NCI-H128 (cell line): ENCODE measurements at regions not wholly inside any gene's neighbourhood (a gene's known extent, or its start where the extent isn't known, plus 50 kb on each side); places are given as distances from the start of the nearest gene placed in this dataset.

Source experiments
- DNase-seq: peaks from one replicate; lab custom pipeline; 2025; ENCODE audit not compliant: unreplicated experiment; lab: John Stamatoyannopoulos, UW

GRCh38 chr16:9296271-9296590, 204.8 kb downstream of the HAPSTR1 start:
- no peak for DNase-seq

- no peak for DNase-seq
These were observed 206.1 kb downstream of the HAPSTR1 start for GRCh38 chr16:9297437-9298113.

GRCh38 chr16:9300252-9300651, 208.8 kb downstream of the HAPSTR1 start:
- no peak for DNase-seq

- DNase-seq, result no peak
These were observed 210.6 kb downstream of the HAPSTR1 start for GRCh38 chr16:9302072-9302471.

GRCh38 chr16:9306753-9307152, 215.3 kb downstream of the HAPSTR1 start:
- DNase-seq, result no peak

GRCh38 chr16:9307446-9307845, 216.0 kb downstream of the HAPSTR1 start:
- DNase-seq, result no peak

- DNase-seq, result no peak
These were observed 216.9 kb downstream of the HAPSTR1 start for GRCh38 chr16:9308356-9308801.

GRCh38 chr16:9308850-9309249, 217.4 kb downstream of the HAPSTR1 start:
- no peak for DNase-seq

- no peak for DNase-seq
These were observed 218.4 kb downstream of the HAPSTR1 start for GRCh38 chr16:9309844-9310243.

- DNase-seq, result no peak
These were observed 220.0 kb downstream of the HAPSTR1 start for GRCh38 chr16:9311303-9311954.

- no peak for DNase-seq
These were observed 224.6 kb downstream of the HAPSTR1 start for GRCh38 chr16:9316008-9316407.

- no peak for DNase-seq
These were observed 225.2 kb downstream of the HAPSTR1 start for GRCh38 chr16:9316615-9317014.

GRCh38 chr16:9318764-9319163, 227.3 kb downstream of the HAPSTR1 start:
- DNase-seq, result no peak

- no peak for DNase-seq
These were observed 231.3 kb downstream of the HAPSTR1 start for GRCh38 chr16:9322769-9323168.

GRCh38 chr16:9323170-9323569, 231.7 kb downstream of the HAPSTR1 start:
- no peak for DNase-seq

- DNase-seq, result no peak
These were observed 235.8 kb downstream of the HAPSTR1 start for GRCh38 chr16:9327253-9327652.

GRCh38 chr16:9328411-9328810, 237.0 kb downstream of the HAPSTR1 start:
- no peak for DNase-seq

- DNase-seq, result no peak
These were observed 238.7 kb downstream of the HAPSTR1 start for GRCh38 chr16:9330095-9330494.

GRCh38 chr16:9331503-9331902, 240.1 kb downstream of the HAPSTR1 start:
- no peak for DNase-seq

- no peak for DNase-seq
These were observed 241.2 kb downstream of the HAPSTR1 start for GRCh38 chr16:9332574-9333148.

GRCh38 chr16:9333469-9333868, 242.0 kb downstream of the HAPSTR1 start:
- DNase-seq, result no peak

- DNase-seq, result no peak
These were observed 242.7 kb downstream of the HAPSTR1 start for GRCh38 chr16:9334103-9334502.
